NT2/D1 (cell line): ENCODE measurements at regions not wholly inside any gene's neighbourhood (a gene's known extent, or its start where the extent isn't known, plus 50 kb on each side); places are given as distances from the start of the nearest gene placed in this dataset.

Experiments
- SUZ12 ChIP-seq: IDR thresholded peaks from 2 replicates; pipeline ENCODE4 v1.6.1; 2011; ENCODE audit not compliant: insufficient read length, insufficient read depth; ENCODE audit errors: extremely low read depth
- YY1 ChIP-seq: IDR thresholded peaks from 2 replicates; pipeline ENCODE4 v1.6.1; 2011; ENCODE audit not compliant: insufficient read length, insufficient read depth
- ZNF274 ChIP-seq: IDR thresholded peaks from 2 replicates; pipeline ENCODE4 v1.6.1; 2011; ENCODE audit warnings: mild to moderate bottlenecking, low read depth, low read length

GRCh38 chr15:69556344-69556743, 103.7 kb downstream of the RPLP1 start:
- TF ChIP-seq ZNF274 (no peak), YY1 (no peak), SUZ12 (no peak)
